ENCODE measurements at regions not wholly inside any gene's neighbourhood (a gene's known extent, or its start where the extent isn't known, plus 50 kb on each side); places are given as distances from the start of the nearest gene placed in this dataset.

DNA sequence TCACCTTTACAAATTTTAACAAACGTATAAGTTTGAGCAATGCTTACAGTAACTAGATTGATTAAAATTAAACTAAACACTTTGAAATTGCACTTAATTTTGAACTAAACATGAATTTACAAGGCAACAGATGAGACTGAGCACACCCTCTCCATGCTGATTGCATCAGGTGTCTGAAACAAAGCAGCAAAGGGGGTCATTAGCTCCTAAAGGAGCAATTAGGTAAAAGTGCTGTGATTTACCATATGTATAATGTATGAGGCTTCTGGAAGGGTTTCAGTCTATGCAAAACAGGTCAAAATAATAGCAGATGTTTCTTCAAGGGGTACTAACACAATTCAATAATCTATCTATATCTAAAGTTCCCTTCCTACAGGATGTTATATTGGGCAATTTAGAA, 98.8 kb upstream of the LMNTD1 start:
- H3K4me1 ChIP-seq = peaks cover 19% of the 10 kb centered on the region
- H3K4me2 ChIP-seq = no peak overlapping the region
- H3K4me3 ChIP-seq = no peak overlapping the region
- H3K36me3 Mint-ChIP-seq = no peaks in the 10 kb centered on the region
- H3K27ac Mint-ChIP-seq = no peak overlapping the region
- H4K20me1 ChIP-seq (ENCODE audit: low read depth) = no peaks in the 10 kb centered on the region
- no peaks in the 10 kb centered on the region for H3K27me3 ChIP-seq
- no peaks in the 10 kb centered on the region for H3K36me3 ChIP-seq
- no peaks in the 10 kb centered on the region for H3K9me3 Mint-ChIP-seq
- H3K9me3 ChIP-seq (ENCODE audit: low read depth) = no peaks in the 10 kb centered on the region
- no peak overlapping the region for H3K27ac ChIP-seq
- no peak overlapping the region for H2AFZ ChIP-seq (replicated peaks)
- TF ChIP-seq EZH2 (IDR thresholded peaks at IDR 0.05) (no peak), EZH2phosphoT487 (IDR thresholded peaks at IDR 0.05) (no peak), CTCF (IDR thresholded peaks at IDR 0.05) (no peak)
- H3K79me2 ChIP-seq (ENCODE audit: low read depth) = no peaks in the 10 kb centered on the region
- H3K9ac ChIP-seq = no peak overlapping the region
- H3K27me3 Mint-ChIP-seq (ENCODE audit: insufficient read depth, low read depth) = peaks cover 4% of the 10 kb centered on the region
- H3K4me3 Mint-ChIP-seq = no peak overlapping the region
- H3F3A ChIP-seq (ENCODE audit: low read depth) = no peaks in the 10 kb centered on the region
- no peak for DNase-seq (ENCODE audit: low spot score)
- peaks cover 22% of the 10 kb centered on the region for H3K4me1 Mint-ChIP-seq

DNA sequence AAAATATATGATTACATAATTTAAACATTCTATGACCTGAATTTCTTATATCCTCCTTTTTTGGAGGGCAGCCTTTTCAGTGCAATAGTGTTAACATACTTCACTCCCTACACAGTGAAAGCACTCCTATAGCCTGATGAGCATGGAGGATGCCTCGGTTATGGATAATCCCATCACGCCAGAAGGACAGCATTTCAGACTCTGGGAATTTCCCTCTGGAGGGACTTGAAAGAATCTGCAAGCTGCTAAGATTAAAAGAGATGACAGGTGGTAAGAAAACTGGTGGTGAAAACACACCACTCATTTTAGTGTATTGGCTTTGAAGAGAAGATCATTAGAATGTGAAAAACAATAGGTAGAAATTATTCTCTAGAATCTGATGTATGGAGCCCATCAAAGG, 99.3 kb upstream of the LMNTD1 start:
- H3K27me3 Mint-ChIP-seq (ENCODE audit: insufficient read depth, low read depth) = peaks cover 4% of the 10 kb centered on the region
- no peaks in the 10 kb centered on the region for H4K20me1 ChIP-seq (ENCODE audit: low read depth)

DNA sequence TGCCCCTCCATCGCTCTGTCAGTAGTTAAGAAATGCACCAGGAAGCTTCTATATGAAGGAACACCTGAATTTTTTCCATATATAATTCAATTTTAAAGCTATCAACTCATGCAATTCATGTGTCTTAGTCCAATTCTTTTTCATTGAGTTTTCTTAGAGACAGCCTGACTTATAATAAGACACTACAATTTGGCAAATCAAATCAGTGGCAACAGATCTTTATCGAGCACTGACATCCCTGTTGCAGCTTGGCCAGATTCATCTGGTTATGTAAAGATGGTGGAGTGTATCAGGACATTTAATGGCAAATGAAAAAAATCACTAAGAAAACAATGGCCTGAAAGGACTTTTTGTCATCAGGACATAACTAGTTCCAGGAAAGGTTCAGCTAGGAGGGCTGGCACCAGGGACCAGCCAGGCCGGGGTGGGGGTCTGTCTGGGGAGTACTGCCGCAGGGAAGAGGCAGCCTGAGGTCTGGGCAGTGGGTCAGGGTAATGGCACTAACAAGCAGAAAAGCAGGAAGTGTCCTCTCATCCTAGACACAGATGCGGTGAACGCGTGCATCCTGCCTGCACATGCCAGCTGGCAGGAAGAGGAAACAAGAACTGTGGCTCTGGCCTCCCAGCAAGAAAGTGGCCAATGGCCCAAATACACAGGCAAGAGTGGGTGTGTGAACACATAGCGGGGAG, 100.5 kb upstream of the LMNTD1 start:
- Histone ChIP-seq H3K9ac (no peak overlapping the region), H3F3A (ENCODE audit: low read depth) (no peaks in the 10 kb centered on the region), H3K4me2 (no peak overlapping the region), H3K4me3 (no peak overlapping the region), H3K9me3 (ENCODE audit: low read depth) (no peaks in the 10 kb centered on the region), H2AFZ (replicated peaks) (no peak overlapping the region), H3K27ac (no peak overlapping the region), H3K36me3 (no peaks in the 10 kb centered on the region), H4K20me1 (ENCODE audit: low read depth) (no peaks in the 10 kb centered on the region), H3K79me2 (ENCODE audit: low read depth) (no peaks in the 10 kb centered on the region), H3K4me1 (peaks cover 18% of the 10 kb centered on the region), H3K27me3 (no peaks in the 10 kb centered on the region)
- Mint-ChIP-seq H3K36me3 (no peaks in the 10 kb centered on the region), H3K4me1 (peaks cover 17% of the 10 kb centered on the region), H3K4me3 (no peak overlapping the region), H3K9me3 (no peaks in the 10 kb centered on the region), H3K27me3 (ENCODE audit: insufficient read depth, low read depth) (peaks cover 2% of the 10 kb centered on the region), H3K27ac (no peak overlapping the region)
- DNase-seq (ENCODE audit: low spot score) = no peak
- TF ChIP-seq EZH2 (IDR thresholded peaks at IDR 0.05) (no peak), CTCF (IDR thresholded peaks at IDR 0.05) (no peak), EZH2phosphoT487 (IDR thresholded peaks at IDR 0.05) (no peak)

More for the DNA sequence above, 99.3 kb upstream of the LMNTD1 start:
- Histone ChIP-seq H3K4me2 (no peak overlapping the region), H3K4me3 (no peak overlapping the region), H3K9me3 (ENCODE audit: low read depth) (no peaks in the 10 kb centered on the region), H3K27me3 (no peaks in the 10 kb centered on the region), H3F3A (ENCODE audit: low read depth) (no peaks in the 10 kb centered on the region), H3K9ac (no peak overlapping the region), H3K4me1 (peaks cover 23% of the 10 kb centered on the region), H3K36me3 (no peaks in the 10 kb centered on the region), H2AFZ (replicated peaks) (no peak overlapping the region), H3K79me2 (ENCODE audit: low read depth) (no peaks in the 10 kb centered on the region), H3K27ac (no peak overlapping the region)
- H3K4me1 Mint-ChIP-seq = peaks cover 22% of the 10 kb centered on the region
- H3K36me3 Mint-ChIP-seq = no peaks in the 10 kb centered on the region
- TF ChIP-seq EZH2 (IDR thresholded peaks at IDR 0.05) (no peak), EZH2phosphoT487 (IDR thresholded peaks at IDR 0.05) (no peak), CTCF (IDR thresholded peaks at IDR 0.05) (no peak)
- no peak overlapping the region for H3K27ac Mint-ChIP-seq
- H3K9me3 Mint-ChIP-seq = no peaks in the 10 kb centered on the region
- H3K4me3 Mint-ChIP-seq = no peak overlapping the region
- DNase-seq (ENCODE audit: low spot score) = no peak

Measured in neural progenitor cell (in vitro differentiated cells).